ENCODE measurements at regions not wholly inside any gene's neighbourhood (a gene's known extent, or its start where the extent isn't known, plus 50 kb on each side); places are given as distances from the start of the nearest gene placed in this dataset.

- TF ChIP-seq FOXA3 (CRISPR knock-in tag; conservative IDR thresholded peaks at IDR 0.05 in 1 of 2, IDR thresholded peaks at IDR 0.05 in 1 of 2) (no peak), ZNF609 (CRISPR knock-in tag; IDR thresholded peaks at IDR 0.05; ENCODE audit: borderline replicate concordance) (no peak), RFX1 (IDR thresholded peaks at IDR 0.05) (no peak), SMARCB1 (IDR thresholded peaks at IDR 0.05; ENCODE audit: insufficient read length, low read depth) (no peak), ARID1B (IDR thresholded peaks at IDR 0.05) (no peak), ZNF239 (CRISPR knock-in tag; IDR thresholded peaks at IDR 0.05) (no peak), POLR2A (conservative IDR thresholded peaks at IDR 0.05) (no peak), SNRNP70 (optimal IDR thresholded peaks at IDR 0.05; ENCODE audit: low read depth, low read length) (no peak), TCF15 (CRISPR knock-in tag; IDR thresholded peaks at IDR 0.05) (no peak), XRCC3 (IDR thresholded peaks at IDR 0.05) (no peak)
Observed at GRCh38 chr9:13661014-13661413, 381.5 kb upstream of the MPDZ start (continued).

Data from K562 (cell line).